Neutrophil (primary cell): ENCODE measurements at regions not wholly inside any gene's neighbourhood (a gene's known extent, or its start where the extent isn't known, plus 50 kb on each side); places are given as distances from the start of the nearest gene placed in this dataset.
"Not testable (repeated sequence)": the region's sequence is repeated elsewhere in the genome, so short reads cannot be mapped to it uniquely, and the experiment has no call there.

ENCODE experiments used
- H3K27ac ChIP-seq: fragments of 200-600 bp; sonication (generic); 2 replicates; pipeline ENCODE4 v1.5.1; 2016; ENCODE audit warnings: mild to moderate bottlenecking, moderate library complexity
- H3K27me3 ChIP-seq: fragments of 200-600 bp; sonication (generic); 2 replicates; pipeline ENCODE4 v1.6.0; 2016; ENCODE audit warnings: mild to moderate bottlenecking
- H3K36me3 ChIP-seq: fragments of 200-600 bp; sonication (generic); 2 replicates; pipeline ENCODE4 v1.5.1; 2017
- H3K4me1 ChIP-seq, 2 experiments: fragments of 200-600 bp in 1 of 2; sonication (generic) in 1 of 2; 1 replicate in 1 of 2; 2 replicates in 1 of 2; pipeline versions ENCODE4 v1.5.1 to v1.6.1; 2013 to 2016; ENCODE audit warnings: low read depth in 1 of 2, low read length in 1 of 2, mild to moderate bottlenecking in 1 of 2, moderate library complexity in 1 of 2; ENCODE audit not compliant: control insufficient read depth in 1 of 2, insufficient read depth in 1 of 2
- H3K4me3 ChIP-seq, 2 experiments: fragments of 200-600 bp in 1 of 2; sonication (generic) in 1 of 2; 1 replicate in 1 of 2; 2 replicates in 1 of 2; pipeline ENCODE4 v1.5.1; 2013 to 2016; ENCODE audit warnings: low read depth in 1 of 2, low read length in 1 of 2, mild to moderate bottlenecking in 1 of 2, moderate library complexity in 1 of 2
- H3K9me3 ChIP-seq: fragments of 200-600 bp; sonication (generic); 2 replicates; pipeline ENCODE4 v1.5.1; 2016
- CTCF ChIP-seq: fragments of 200-600 bp; sonication (generic); IDR thresholded peaks from 2 replicates; pipeline ENCODE4 v1.5.1; 2016; ENCODE audit warnings: antibody characterized with exemption

GRCh38 chr6:3912361-3913076 is 63.3 kb downstream of the FAM50B start:
- H3K27ac ChIP-seq, result no peak overlapping the region

DNA sequence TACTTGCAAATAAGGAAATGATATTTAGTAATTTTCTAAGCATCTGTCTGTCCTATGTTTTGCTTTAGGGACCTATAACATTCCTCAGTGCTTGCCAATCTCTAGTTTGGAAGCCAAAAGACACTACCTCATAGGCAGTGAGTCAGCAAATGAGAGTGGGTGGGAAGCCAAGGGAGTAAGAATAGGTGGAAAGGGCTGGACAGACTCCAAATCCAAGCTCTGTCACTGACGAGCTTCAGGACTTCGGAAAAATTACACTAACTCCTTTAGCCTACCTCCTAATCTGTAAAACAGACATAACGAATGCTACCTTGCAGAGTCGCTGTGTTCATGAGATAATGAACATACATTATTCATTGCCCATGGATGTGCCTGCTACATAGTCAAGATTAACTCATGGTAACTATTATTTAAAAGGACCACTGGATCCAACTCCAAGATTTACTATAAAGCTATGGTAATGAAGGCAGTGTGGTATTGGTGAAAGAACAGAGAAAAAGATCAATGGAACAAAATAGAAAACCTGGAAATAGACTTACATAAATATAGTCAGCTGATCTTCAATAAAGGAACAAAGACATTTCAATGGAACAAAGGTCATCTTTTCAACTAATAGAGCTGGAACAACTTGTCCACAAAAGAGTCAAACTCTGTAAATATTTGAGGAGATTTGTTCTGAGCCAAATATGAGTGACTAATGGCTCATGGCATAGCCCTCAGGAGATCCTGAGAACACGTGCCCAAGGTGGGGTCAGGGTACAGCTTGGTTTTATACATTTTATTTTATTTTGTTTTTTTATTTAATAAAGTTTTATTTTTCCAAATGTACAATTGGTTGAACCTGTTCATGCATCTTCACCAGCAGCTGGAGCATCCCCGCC is 64.1 kb downstream of the FAM50B start:
- no peak overlapping the region for H3K4me3 ChIP-seq
- no peaks in the 10 kb centered on the region for H3K4me1 ChIP-seq
- no peak for TF ChIP-seq CTCF

More at GRCh38 chr6:3912361-3913076, 63.3 kb downstream of the FAM50B start:
- no peak for TF ChIP-seq CTCF
- H3K9me3 ChIP-seq, result no peaks in the 10 kb centered on the region
- H3K27me3 ChIP-seq, result peaks cover 16% of the 10 kb centered on the region
- no peaks in the 10 kb centered on the region for H3K4me1 ChIP-seq
- no peak overlapping the region for H3K4me3 ChIP-seq
- H3K36me3 ChIP-seq, result no peaks in the 10 kb centered on the region

GRCh38 chr6:3913958-3914337 is 64.8 kb downstream of the FAM50B start:
- Histone ChIP-seq H3K4me1 (no peaks in the 10 kb centered on the region), H3K27ac (no peak overlapping the region)

More for the DNA sequence above, 64.1 kb downstream of the FAM50B start:
- peaks cover 10% of the 10 kb centered on the region for H3K27me3 ChIP-seq
- no peaks in the 10 kb centered on the region for H3K36me3 ChIP-seq
- H3K27ac ChIP-seq, result no peak overlapping the region
- no peaks in the 10 kb centered on the region for H3K9me3 ChIP-seq

GRCh38 chr6:3915076-3915791 is 66.1 kb downstream of the FAM50B start:
- Histone ChIP-seq H3K4me1 (no peaks in the 10 kb centered on the region), H3K4me3 (no peak overlapping the region), H3K36me3 (no peaks in the 10 kb centered on the region), H3K9me3 (no peaks in the 10 kb centered on the region), H3K27ac (no peak overlapping the region), H3K27me3 (peaks cover 10% of the 10 kb centered on the region)
- no peak for TF ChIP-seq CTCF

More at GRCh38 chr6:3913958-3914337, 64.8 kb downstream of the FAM50B start:
- TF ChIP-seq CTCF, result no peak
- Histone ChIP-seq H3K36me3 (no peaks in the 10 kb centered on the region), H3K4me3 (no peak overlapping the region), H3K9me3 (no peaks in the 10 kb centered on the region), H3K27me3 (peaks cover 10% of the 10 kb centered on the region)

- H3K9me3 ChIP-seq, result no peaks in the 10 kb centered on the region
- peaks cover 10% of the 10 kb centered on the region for H3K27me3 ChIP-seq
- no peak overlapping the region for H3K27ac ChIP-seq
- H3K36me3 ChIP-seq, result no peaks in the 10 kb centered on the region
- no peak for TF ChIP-seq CTCF
- no peaks in the 10 kb centered on the region for H3K4me1 ChIP-seq
- no peak overlapping the region for H3K4me3 ChIP-seq
These were observed 67.0 kb downstream of the FAM50B start for GRCh38 chr6:3916211-3916610.

DNA sequence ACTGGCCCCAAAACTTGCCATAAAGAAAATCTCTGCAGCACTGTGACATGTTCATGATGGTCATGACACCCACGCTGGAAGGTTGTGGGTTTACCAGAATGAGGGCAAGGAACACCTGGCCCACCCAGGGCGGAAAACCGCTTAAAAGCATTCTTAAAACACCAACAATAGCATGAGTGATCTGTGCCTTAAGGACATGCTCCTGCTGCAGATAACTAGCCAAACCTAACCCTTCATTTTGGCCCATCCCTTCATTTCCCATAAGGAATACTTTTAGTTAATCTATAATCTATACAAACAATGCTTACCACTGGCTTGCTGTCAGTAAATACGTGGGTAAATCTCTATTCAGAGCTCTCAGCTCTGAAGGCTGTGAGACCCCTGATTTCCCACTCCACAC is 67.6 kb downstream of the FAM50B start:
- H3K36me3 ChIP-seq, H3K9me3 ChIP-seq, H3K27ac ChIP-seq, H3K4me1 ChIP-seq, H3K4me3 ChIP-seq: not testable (repeated sequence)
- H3K27me3 ChIP-seq, result peaks cover 10% of the 10 kb centered on the region
